ENCODE measurements at regions not wholly inside any gene's neighbourhood (a gene's known extent, or its start where the extent isn't known, plus 50 kb on each side); places are given as distances from the start of the nearest gene placed in this dataset.
"Not testable (repeated sequence)": the region's sequence is repeated elsewhere in the genome, so short reads cannot be mapped to it uniquely, and the experiment has no call there.

GRCh38 chr12:30578426-30578825 is 117.2 kb downstream of the IPO8 start:
- no peak for DNase-seq (ENCODE audit: low spot score)
- intact Hi-C loops (cut with DNase I): no loop called here

DNA sequence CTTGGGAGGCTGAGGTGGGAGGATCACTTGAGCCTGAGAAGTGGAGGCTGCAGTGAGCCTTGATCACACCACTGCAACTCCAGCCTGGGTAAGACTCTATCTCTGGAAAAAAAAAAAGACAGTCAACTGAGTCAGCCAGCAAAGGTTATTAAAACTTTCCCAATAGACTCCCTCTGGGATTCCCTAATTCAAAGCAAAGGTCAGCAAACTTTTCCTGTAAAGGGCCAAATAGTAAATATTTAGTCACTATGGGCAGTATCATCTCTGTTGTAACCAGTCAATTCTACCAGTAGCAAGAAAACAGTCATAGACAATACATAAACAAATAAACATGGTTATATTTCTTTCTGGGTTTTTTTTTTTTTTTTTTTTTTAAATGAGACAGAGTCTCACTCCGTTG is 122.5 kb downstream of the IPO8 start:
- intact Hi-C loops (cut with DNase I): no loop called here
- DNase-seq (ENCODE audit: low spot score): no peak

DNA sequence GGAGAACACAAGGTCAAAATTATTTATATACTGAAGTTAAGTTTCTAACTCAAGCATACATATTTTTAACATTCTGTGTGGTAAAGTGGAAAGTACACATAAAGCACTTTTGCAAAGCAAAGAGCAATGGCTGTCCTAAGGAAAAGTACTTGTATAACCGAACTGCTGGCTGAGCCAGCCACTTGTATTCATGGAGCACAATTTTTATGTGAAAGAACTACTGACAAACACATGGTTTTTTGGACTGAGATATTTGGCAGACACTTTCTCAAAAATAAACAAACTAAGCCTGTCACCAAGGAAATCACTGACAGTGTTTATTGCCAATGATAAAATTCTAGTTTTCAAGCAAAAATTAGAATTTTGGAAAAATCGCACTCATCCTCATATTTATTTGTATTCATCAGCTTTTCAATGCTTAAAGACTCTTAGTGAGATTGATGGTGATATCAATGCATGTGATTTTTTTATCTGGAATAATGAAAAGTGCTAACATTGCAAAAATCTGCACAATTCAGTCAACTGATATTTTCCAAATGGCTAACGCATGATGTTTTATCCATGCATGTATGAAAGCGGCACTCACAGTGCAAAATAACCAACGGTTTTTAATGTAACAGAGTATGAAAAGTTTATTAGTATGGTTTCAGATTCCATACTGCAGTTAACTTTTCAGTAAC is 125.3 kb downstream of the IPO8 start:
- no peak for DNase-seq (ENCODE audit: low spot score)
- intact Hi-C loops (cut with DNase I): no loop called here

DNA sequence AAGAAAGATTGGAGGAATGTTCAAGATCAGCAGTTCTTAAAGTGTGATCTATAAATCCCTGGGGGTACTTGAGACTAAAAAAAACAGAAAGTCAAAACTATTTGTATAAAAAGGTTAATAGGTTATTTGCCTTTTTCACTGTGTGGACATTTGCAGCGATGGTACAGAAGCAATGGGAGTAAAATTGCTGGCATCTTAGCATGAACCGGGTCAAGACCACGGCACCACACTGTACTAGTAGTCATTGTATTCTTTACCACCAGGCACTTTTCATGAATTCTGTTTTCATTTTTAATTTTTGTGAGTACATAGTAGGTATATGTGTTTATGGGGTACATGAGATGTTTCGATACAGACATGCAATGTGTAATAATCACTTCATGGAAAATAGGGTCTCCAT is 126.2 kb downstream of the IPO8 start:
- intact Hi-C loops (cut with DNase I): no loop called here
- DNase-seq (ENCODE audit: low spot score): no peak

DNA sequence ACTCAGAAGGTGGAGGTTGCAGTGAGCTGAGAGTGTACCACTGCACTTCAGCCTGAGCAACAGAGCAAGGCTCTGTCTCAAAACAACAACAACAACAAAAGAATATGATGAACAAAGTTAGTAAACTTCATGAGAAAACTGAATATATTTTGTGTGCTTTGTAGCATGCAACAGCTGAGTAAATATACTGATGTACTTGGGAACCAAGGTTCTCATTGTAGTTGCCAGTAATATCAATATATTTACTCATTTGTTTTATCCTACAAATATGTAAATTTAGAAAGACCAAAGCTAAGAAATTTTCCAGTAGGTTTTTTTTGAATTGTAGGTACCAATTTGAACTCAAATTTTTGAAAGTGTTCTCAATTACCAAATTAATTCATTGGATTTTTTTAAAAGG is 127.2 kb downstream of the IPO8 start:
- no peak for DNase-seq (ENCODE audit: low spot score)
- intact Hi-C loops (cut with DNase I): no loop called here

- intact Hi-C loops (cut with DNase I): no loop called here
- no peak for DNase-seq (ENCODE audit: low spot score)
These were observed 128.6 kb downstream of the IPO8 start for GRCh38 chr12:30567082-30567481.

- no peak for DNase-seq (ENCODE audit: low spot score)
- intact Hi-C loops (cut with DNase I): no loop called here
These were observed 131.3 kb downstream of the IPO8 start for GRCh38 chr12:30564394-30564793.

GRCh38 chr12:30548203-30548602 is 147.5 kb downstream of the IPO8 start:
- no peak for DNase-seq (ENCODE audit: low spot score)
- intact Hi-C loops (cut with DNase I): no loop called here

DNA sequence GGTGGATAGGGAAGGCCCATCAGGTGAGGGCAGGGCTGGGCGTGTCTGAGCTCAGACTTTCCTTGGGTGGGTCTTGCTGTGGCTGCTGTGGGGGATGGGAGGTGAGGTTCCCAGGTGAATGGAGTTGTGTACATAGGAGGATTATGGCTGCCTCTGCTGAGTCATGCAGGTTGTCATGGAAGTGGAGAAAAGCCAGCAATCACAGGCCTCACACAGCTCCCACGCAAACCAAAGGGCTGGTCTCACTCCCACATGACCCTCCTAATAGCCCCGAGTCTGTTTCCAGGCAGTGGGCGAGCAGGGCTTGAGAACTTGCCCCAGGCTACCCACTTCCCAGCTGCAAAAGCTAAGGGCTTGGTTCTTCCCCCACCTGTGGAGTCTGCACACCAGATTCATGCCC is 149.5 kb downstream of the IPO8 start:
- intact Hi-C loops (cut with DNase I): no loop called here
- no peak for DNase-seq (ENCODE audit: low spot score)

DNA sequence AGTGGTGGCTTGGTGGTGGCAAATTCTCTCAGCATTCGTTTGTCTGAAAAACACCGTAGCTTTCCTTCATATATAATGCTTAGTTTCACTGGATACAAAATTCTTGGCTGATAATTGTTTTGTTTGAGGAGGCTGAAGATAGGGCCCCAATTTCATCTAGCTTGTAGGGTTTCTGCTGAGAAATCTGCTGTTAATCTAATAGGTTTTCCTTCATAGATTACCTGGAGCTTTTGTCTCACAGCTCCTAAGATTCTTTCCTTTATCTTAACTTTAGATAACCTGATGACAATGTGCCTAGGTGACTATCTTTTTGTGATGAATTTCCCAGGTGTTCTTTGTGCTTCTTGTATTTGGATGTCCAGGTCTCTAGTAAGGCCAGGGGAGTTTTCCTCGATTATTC is 151.0 kb downstream of the IPO8 start:
- intact Hi-C loops (cut with DNase I): not testable (repeated sequence)

GRCh38 chr12:30537228-30537627 is 158.4 kb downstream of the IPO8 start:
- intact Hi-C loops (cut with DNase I): no loop called here
- DNase-seq (ENCODE audit: low spot score): no peak

More for the DNA sequence above, 151.0 kb downstream of the IPO8 start:
- not testable (repeated sequence) for DNase-seq (ENCODE audit: low spot score)

- intact Hi-C loops (cut with DNase I): loop anchor here in 1 of 2 donors (2.0 kb wide), 1 partner anchor 71 kb away; no protein-coding TSS in a partner anchor
- no peak for DNase-seq (ENCODE audit: low spot score)
These were observed 162.0 kb downstream of the IPO8 start for GRCh38 chr12:30533558-30534265.

GRCh38 chr12:30531731-30532678 is 163.7 kb downstream of the IPO8 start:
- DNase-seq (ENCODE audit: low spot score): no peak

DNA sequence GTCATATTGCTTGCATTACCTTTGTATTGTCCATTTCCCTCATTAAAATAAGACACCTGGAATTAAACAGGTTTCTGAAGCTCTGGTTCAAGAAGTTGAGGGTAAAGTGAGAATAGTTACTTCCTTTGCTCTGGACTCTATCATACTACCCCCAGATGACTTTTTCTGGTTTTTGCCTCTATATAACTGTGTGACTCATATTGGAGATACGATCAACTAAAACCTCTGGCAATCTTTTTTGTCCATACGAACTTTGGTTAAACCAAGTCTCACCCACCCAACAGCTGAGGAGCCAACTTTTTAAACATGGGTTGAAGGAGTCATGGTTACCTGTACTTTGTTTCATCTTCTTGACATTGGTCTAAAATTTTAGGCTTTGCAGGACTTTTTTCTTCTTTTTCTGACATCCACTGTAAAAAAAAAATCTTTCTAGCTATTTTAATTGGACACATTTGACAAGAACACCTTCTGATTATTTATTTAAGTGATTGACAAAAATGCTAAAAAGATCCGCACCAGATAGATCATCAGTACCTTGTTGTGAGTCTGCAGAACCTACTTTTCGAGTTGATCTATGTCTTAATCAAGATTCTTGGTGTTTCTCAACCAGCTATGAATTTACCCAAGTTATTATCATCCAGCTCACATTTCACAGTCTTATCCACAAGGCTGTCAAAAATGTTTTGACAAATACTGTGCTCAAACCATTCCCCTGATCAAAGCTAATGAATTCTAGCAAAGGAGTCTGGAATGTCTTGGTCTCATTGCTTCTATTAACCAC is 166.0 kb downstream of the IPO8 start:
- no peak for DNase-seq (ENCODE audit: low spot score)
- intact Hi-C loops (cut with DNase I): no loop called here

More at GRCh38 chr12:30531731-30532678, 163.7 kb downstream of the IPO8 start:
- intact Hi-C loops (cut with DNase I): loop anchor here in 1 of 2 donors (2.0 kb wide), 1 partner anchor 73 kb away; no protein-coding TSS in a partner anchor

DNA sequence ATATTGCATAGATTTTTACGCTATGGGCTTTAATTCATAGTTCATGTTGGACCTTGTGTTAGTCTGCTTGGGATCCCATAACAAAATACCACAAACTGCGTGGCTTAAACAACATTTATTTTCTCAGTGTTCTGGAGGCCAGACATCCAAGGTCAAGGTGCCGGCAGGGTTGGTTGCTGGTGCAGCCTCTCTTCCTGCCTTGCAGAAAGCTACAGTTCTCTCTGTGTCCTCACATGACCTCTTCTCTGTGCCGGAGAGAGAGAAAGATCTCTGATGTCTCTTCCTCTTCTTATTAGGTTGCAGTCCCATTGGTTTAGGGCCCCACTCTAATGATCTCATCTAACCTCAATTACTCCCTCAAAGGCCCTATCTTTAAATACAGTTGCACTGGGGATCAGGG is 170.5 kb downstream of the IPO8 start:
- intact Hi-C loops (cut with DNase I): no loop called here
- no peak for DNase-seq (ENCODE audit: low spot score)

DNA sequence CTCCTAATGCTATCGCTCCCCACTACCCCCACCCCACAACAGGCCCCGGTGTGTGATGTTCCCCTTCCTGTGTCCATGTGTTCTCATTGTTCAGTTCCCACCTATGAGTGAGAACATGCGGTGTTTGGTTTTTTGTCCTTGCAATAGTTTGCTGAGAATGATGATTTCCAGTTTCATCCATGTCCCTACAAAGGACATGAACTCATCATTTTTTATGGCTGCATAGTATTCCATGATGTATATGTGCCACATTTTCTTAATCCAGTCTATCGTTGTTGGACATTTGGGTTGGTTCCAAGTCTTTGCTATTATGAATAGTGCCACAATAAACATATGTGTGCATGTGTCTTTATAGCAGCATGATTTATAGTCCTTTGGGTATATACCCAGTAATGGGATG is 175.4 kb downstream of the IPO8 start:
- intact Hi-C loops (cut with DNase I); DNase-seq (ENCODE audit: low spot score): not testable (repeated sequence)

GRCh38 chr12:30519535-30519934 is 176.1 kb downstream of the IPO8 start:
- intact Hi-C loops (cut with DNase I): no loop called here
- DNase-seq (ENCODE audit: low spot score): no peak

DNA sequence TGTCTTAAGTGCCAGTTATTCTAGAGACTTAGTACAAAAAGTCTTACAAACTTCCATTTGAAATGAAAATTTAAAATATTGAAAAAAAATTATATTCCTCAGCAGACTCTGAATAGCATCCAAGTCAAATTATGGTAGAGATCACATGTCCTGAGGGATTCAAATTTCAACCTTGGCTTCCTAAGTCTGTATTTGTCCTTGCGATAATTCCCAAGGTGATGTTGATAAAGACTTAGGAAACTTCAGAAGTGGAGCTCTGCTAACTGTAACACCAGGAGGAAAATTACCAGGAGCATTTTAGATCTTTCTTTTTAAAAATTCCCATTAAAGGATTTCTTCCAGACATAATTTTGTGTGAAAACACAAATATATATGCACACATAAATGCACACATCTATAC is 178.3 kb downstream of the IPO8 start:
- DNase-seq (ENCODE audit: low spot score): no peak
- intact Hi-C loops (cut with DNase I): no loop called here

DNA sequence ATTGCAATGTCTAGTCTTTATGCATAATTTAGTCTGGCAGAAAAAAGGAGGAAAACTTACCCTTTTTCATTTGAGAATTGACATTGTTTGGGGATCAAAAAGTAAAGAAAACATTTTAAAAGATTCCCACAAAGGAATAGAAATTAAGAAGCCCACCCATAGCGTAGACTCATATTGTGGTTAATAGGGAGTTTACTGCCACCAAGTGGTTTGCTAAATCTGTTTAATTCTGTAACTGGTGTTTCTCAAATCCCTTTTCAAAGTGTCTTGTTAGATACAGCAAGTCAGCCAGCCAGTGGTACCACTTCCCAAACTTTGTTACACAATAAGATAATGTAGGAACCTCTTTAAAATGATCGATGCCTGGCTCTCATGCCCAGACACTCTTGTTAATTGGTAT is 180.3 kb downstream of the IPO8 start:
- DNase-seq (ENCODE audit: low spot score): no peak
- intact Hi-C loops (cut with DNase I): no loop called here

Data from posterior vena cava (tissue), 2 donors.